Brain microvascular endothelial cell (primary cell): ENCODE measurements at regions not wholly inside any gene's neighbourhood (a gene's known extent, or its start where the extent isn't known, plus 50 kb on each side); places are given as distances from the start of the nearest gene placed in this dataset.

Experiments used
- DNase-seq: peaks from one replicate; pipeline ENCODE4 v3.0.0-alpha.2; 2020
- H3K27ac ChIP-seq: fragments of 250-450 bp; sonication (Bioruptor Pico); 2 replicates; pipeline ENCODE4 v1.5.1; 2020; ENCODE audit warnings: mild to moderate bottlenecking, moderate library complexity
- H3K27me3 ChIP-seq: fragments of 250-450 bp; sonication (Bioruptor Pico); replicated peaks from 2 replicates; pipeline ENCODE4 v1.5.1; 2020; ENCODE audit warnings: mild to moderate bottlenecking
- H3K36me3 ChIP-seq: fragments of 250-450 bp; sonication (Bioruptor Pico); replicated peaks from 2 replicates; pipeline ENCODE4 v1.5.1; 2020; ENCODE audit warnings: mild to moderate bottlenecking
- H3K4me3 ChIP-seq: 2 replicates; pipeline ENCODE4 v1.5.1; 2011; ENCODE audit warnings: low read depth, mild to moderate bottlenecking, control low read depth, low read length, moderate library complexity
- in situ Hi-C: cut with HindIII; loops from 2 replicates; pipeline ENCODE4 v1.10.0; 2017; ENCODE audit warnings: low sequenced_read_pairs, low pct_ligation_motif_present
- TF ChIP-seq, protein P1 (sequence below): IDR thresholded peaks from 2 replicates; pipeline ENCODE4 v1.5.1; 2011; ENCODE audit warnings: low read depth, mild to moderate bottlenecking, moderate library complexity, low read length, control low read depth, inconsistent platforms; ENCODE audit errors: missing control alignments

DNA sequence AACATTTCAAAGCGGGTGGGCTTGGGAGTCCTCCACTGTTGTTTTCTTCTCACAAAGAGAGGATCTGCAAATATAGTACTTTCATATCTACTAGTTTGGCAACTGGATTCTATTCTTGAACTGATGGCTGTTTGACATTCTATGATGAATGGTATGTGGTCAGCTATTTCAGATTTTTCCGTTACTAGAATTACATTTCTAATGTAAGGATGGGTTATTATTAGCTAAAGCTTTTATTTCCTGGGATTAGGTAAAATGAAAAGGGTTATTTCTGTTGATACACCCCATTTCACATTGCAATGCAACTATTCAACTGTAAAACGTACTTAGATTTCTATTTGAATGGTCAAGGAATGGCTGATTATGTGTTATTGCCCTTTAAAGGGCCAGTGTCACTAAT is 629.7 kb downstream of the DACH1 start:
- DNase-seq = no peak
- TF ChIP-seq, protein P1, sequence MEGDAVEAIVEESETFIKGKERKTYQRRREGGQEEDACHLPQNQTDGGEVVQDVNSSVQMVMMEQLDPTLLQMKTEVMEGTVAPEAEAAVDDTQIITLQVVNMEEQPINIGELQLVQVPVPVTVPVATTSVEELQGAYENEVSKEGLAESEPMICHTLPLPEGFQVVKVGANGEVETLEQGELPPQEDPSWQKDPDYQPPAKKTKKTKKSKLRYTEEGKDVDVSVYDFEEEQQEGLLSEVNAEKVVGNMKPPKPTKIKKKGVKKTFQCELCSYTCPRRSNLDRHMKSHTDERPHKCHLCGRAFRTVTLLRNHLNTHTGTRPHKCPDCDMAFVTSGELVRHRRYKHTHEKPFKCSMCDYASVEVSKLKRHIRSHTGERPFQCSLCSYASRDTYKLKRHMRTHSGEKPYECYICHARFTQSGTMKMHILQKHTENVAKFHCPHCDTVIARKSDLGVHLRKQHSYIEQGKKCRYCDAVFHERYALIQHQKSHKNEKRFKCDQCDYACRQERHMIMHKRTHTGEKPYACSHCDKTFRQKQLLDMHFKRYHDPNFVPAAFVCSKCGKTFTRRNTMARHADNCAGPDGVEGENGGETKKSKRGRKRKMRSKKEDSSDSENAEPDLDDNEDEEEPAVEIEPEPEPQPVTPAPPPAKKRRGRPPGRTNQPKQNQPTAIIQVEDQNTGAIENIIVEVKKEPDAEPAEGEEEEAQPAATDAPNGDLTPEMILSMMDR = no peak
- in situ Hi-C loops = no loop called here
- Histone ChIP-seq H3K4me3 (no peak overlapping the region), H3K36me3 (no peaks in the 10 kb centered on the region), H3K27me3 (no peaks in the 10 kb centered on the region), H3K27ac (no peak overlapping the region)

- Histone ChIP-seq H3K4me3 (no peak overlapping the region), H3K36me3 (no peaks in the 10 kb centered on the region), H3K27ac (no peak overlapping the region), H3K27me3 (no peaks in the 10 kb centered on the region)
- DNase-seq = no peak
- in situ Hi-C loops = no loop called here
- TF ChIP-seq, protein P1 = no peak
Observed at GRCh38 chr13:71219698-71220415, 647.1 kb downstream of the DACH1 start.

- Histone ChIP-seq H3K27me3 (no peaks in the 10 kb centered on the region), H3K4me3 (no peak overlapping the region), H3K36me3 (no peaks in the 10 kb centered on the region), H3K27ac (no peak overlapping the region)
- in situ Hi-C loops = no loop called here
- TF ChIP-seq, protein P1 = no peak
- no peak for DNase-seq
Observed at GRCh38 chr13:71218960-71219359, 648.0 kb downstream of the DACH1 start.

DNA sequence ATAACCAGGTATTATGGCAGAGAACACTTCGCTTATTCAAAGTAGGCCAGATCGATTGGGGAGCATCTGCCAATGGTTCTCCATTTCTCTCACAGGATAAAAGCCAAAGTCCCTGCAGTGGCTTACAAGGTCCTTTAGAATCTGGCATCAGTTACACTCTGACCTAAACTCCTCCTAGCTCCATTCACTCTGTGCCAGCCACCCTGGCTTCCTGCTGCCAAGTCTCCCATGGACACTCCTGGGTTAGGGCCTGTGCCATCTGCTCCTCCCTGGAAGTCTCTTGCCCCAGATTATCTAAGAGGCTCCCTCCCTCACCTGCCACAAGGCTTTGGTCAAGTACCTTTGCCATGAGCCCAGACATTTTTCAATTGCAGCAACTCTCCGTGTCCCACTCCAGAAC is 649.2 kb downstream of the DACH1 start:
- no peak for DNase-seq
- TF ChIP-seq, protein P1 = no peak
- H3K4me3 ChIP-seq = no peak overlapping the region
- in situ Hi-C loops = no loop called here
- H3K36me3 ChIP-seq = no peaks in the 10 kb centered on the region
- no peak overlapping the region for H3K27ac ChIP-seq
- H3K27me3 ChIP-seq = no peaks in the 10 kb centered on the region

GRCh38 chr13:71214821-71215220 is 652.2 kb downstream of the DACH1 start:
- H3K27me3 ChIP-seq = no peaks in the 10 kb centered on the region
- H3K36me3 ChIP-seq = no peaks in the 10 kb centered on the region
- no peak overlapping the region for H3K27ac ChIP-seq
- no peak overlapping the region for H3K4me3 ChIP-seq
- no peak for DNase-seq
- in situ Hi-C loops = no loop called here
- TF ChIP-seq, protein P1 = no peak

DNA sequence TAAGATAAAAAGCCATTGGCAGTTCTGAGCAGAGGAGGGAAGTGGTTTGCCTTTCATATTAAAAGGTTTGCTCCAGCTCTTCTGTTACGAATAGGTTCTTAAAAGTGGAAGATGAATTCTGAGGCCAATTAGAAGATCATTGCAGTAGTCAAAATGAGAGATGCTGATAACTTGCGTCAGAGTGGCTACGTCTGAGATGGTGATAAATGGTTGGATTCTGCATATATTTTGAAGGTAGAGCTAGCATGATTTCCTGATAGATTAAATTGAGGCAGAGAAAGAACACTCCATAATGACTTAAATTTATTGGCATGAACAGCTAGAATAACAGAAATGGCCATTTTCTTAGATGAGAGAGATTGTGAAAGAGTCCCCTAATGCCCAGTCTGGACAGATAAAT is 652.6 kb downstream of the DACH1 start:
- no peak overlapping the region for H3K4me3 ChIP-seq
- in situ Hi-C loops = no loop called here
- TF ChIP-seq, protein P1 = no peak
- no peaks in the 10 kb centered on the region for H3K36me3 ChIP-seq
- H3K27me3 ChIP-seq = no peaks in the 10 kb centered on the region
- DNase-seq = no peak
- no peak overlapping the region for H3K27ac ChIP-seq
